PC-3 (cell line): ENCODE measurements at regions not wholly inside any gene's neighbourhood (a gene's known extent, or its start where the extent isn't known, plus 50 kb on each side); places are given as distances from the start of the nearest gene placed in this dataset.
A peak's percentile ranks its signal among the peaks of the same experiment; 100 is the strongest.

ENCODE experiments used
- ATAC-seq: fragments of 200-7000 bp; cut with Tn5 transposase; 2 replicates; pipeline ENCODE4 v1.9.1; 2020; ENCODE audit warnings: mild to moderate bottlenecking, moderate library complexity
- BruUV-seq: library from RNA; stranded (reverse); fragments of 400-500 nt; replicated peaks from 2 replicates; lab custom pipeline; 2021; lab: Mats Ljungman, UMichigan
- CTCF ChIA-PET: fragments of 300-600 bp; sonication (Branson Sonifier 250); formaldehyde crosslinking; loops from one replicate; lab custom pipeline; 2022; ENCODE audit warnings: antibody characterized with exemption; lab: Charles Lee
- POLR2A ChIA-PET: fragments of 300-600 bp; sonication (Branson Sonifier 250); formaldehyde crosslinking; loops from one replicate; lab custom pipeline; 2022; ENCODE audit warnings: antibody characterized with exemption; ENCODE audit not compliant: unreplicated experiment; lab: Charles Lee
- DNase-seq: peaks from one replicate; pipeline ENCODE4 v3.0.0-alpha.2; 2015
- H2AFZ ChIP-seq: fragments of 300-600 bp; sonication (generic); 2 replicates; pipeline ENCODE4 v1.6.0; 2016; ENCODE audit warnings: antibody characterized with exemption, low read length
- H3F3A ChIP-seq: fragments of 300-600 bp; sonication (generic); one replicate; pipeline ENCODE4 v1.6.0; 2017; ENCODE audit warnings: antibody characterized with exemption, low read length, control low read depth, mild to moderate bottlenecking; ENCODE audit not compliant: unreplicated experiment
- H3K27ac ChIP-seq: fragments of 300-600 bp; sonication (generic); 2 replicates; pipeline ENCODE4 v1.5.1; 2016; ENCODE audit warnings: mild to moderate bottlenecking, low read length
- H3K27me3 ChIP-seq: fragments of 300-600 bp; sonication (generic); 2 replicates; pipeline ENCODE4 v1.6.1; 2016; ENCODE audit warnings: low read length, mixed read lengths
- H3K36me3 ChIP-seq: fragments of 300-600 bp; sonication (generic); 2 replicates; pipeline ENCODE4 v1.6.1; 2016; ENCODE audit warnings: low read depth, mixed run types, low read length, mixed read lengths
- H3K4me1 ChIP-seq: fragments of 300-600 bp; sonication (generic); 2 replicates; pipeline ENCODE4 v1.5.1; 2016; ENCODE audit warnings: low read length; ENCODE audit not compliant: insufficient read depth
- H3K4me2 ChIP-seq: fragments of 300-600 bp; sonication (generic); 2 replicates; pipeline ENCODE4 v1.6.0; 2016; ENCODE audit warnings: low read length
- H3K4me3 ChIP-seq: fragments of 300-600 bp; sonication (generic); 2 replicates; pipeline ENCODE4 v1.5.1; 2016; ENCODE audit warnings: mild to moderate bottlenecking, low read length, mixed read lengths
- H3K79me2 ChIP-seq: fragments of 300-600 bp; sonication (generic); 2 replicates; pipeline ENCODE4 v1.6.1; 2017; ENCODE audit warnings: low read length, mixed read lengths
- H3K9ac ChIP-seq: fragments of 300-600 bp; sonication (generic); 2 replicates; pipeline ENCODE4 v1.6.0; 2016; ENCODE audit warnings: mild to moderate bottlenecking, low read length
- H3K9me2 ChIP-seq: fragments of 300-600 bp; sonication (generic); replicated peaks from 2 replicates; pipeline ENCODE4 v1.6.1; 2016; ENCODE audit warnings: mixed run types, low read length, mixed read lengths
- H3K9me3 ChIP-seq: fragments of 300-600 bp; sonication (generic); 2 replicates; pipeline ENCODE4 v1.6.1; 2016; ENCODE audit warnings: low read length, mixed read lengths
- H4K20me1 ChIP-seq: fragments of 300-600 bp; sonication (generic); 2 replicates; pipeline ENCODE4 v1.6.1; 2016; ENCODE audit warnings: low read length, mixed read lengths
- CTCF ChIP-seq: fragments of 300-600 bp; sonication (generic); conservative IDR thresholded peaks from 2 replicates; pipeline ENCODE4 v1.5.1; 2017; ENCODE audit warnings: antibody characterized with exemption, low read depth, mild to moderate bottlenecking, low read length
- EZH2 ChIP-seq: fragments of 300-600 bp; sonication (generic); IDR thresholded peaks from one replicate; pipeline ENCODE4 v1.6.1; 2017; ENCODE audit warnings: antibody characterized with exemption, mild to moderate bottlenecking, low read length; ENCODE audit not compliant: unreplicated experiment
- EZH2phosphoT487 ChIP-seq: fragments of 300-600 bp; sonication (generic); IDR thresholded peaks from 2 replicates; pipeline ENCODE4 v1.6.1; 2018; ENCODE audit warnings: mild to moderate bottlenecking, antibody characterized with exemption, low read length, borderline replicate concordance
- intact Hi-C: fragments of 100-400 bp; cut with micrococcal nuclease; formaldehyde crosslinking; loops from 2 replicates; pipeline ENCODE4 v1.9.0; 2023

- BruUV-seq, result no TSS peak
- H3K27me3 ChIP-seq, result no peaks in the 10 kb centered on the region
- ChIA-PET CTCF (no interaction called here), POLR2A (no interaction called here)
- DNase-seq (no peak), ATAC-seq (no peak)
- intact Hi-C loops, result no loop called here
- H4K20me1 ChIP-seq, result no peaks in the 10 kb centered on the region
- no peak overlapping the region for H3K27ac ChIP-seq
- no peak overlapping the region for H2AFZ ChIP-seq
- no peaks in the 10 kb centered on the region for H3K36me3 ChIP-seq
- H3K79me2 ChIP-seq, result no peaks in the 10 kb centered on the region
- H3K4me1 ChIP-seq, result 0 out of 2 replicates have a peak, but pooled peaks cover 2% of the 10 kb centered on the region
- no peaks in the 10 kb centered on the region for H3K9me2 ChIP-seq
- no peak overlapping the region for H3K4me2 ChIP-seq
- H3F3A ChIP-seq, result no peaks in the 10 kb centered on the region
- TF ChIP-seq CTCF (no peak), EZH2 (no peak), EZH2phosphoT487 (no peak)
- no peak overlapping the region for H3K4me3 ChIP-seq
- no peaks in the 10 kb centered on the region for H3K9me3 ChIP-seq
- no peak overlapping the region for H3K9ac ChIP-seq
Observed at GRCh38 chr9:80326105-80326504, 754.3 kb downstream of the TLE4 start.

DNA sequence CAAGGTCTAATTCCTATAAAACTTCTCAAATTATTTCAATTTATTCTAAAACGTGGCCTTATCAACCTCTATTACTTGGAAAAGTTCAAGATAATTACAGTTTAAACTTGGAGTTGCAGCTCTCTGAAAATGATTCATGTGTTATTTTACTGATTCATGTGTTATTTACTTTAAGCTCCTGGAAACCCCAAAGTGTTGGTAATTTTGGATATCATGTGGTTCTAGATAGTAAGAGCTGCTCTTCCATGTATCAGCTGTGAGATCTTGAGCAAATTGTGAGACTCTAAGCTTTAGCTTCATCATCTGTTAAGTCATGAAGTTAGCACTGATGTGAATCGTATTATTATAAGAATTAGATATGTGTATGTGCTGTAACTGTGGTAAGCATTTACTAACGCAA, 749.2 kb downstream of the TLE4 start:
- H3K36me3 ChIP-seq, result no peaks in the 10 kb centered on the region
- H3K9ac ChIP-seq, result no peak overlapping the region
- DNase-seq (peak; percentile 48), ATAC-seq (0 out of 2 replicates have a peak, but pooled peaks have one; percentile 20)
- CTCF ChIA-PET, result no interaction called here
- H2AFZ ChIP-seq, result no peak overlapping the region
- H3F3A ChIP-seq, result no peaks in the 10 kb centered on the region
- POLR2A ChIA-PET, result no interaction called here
- no peak for TF ChIP-seq EZH2
- no peak for TF ChIP-seq CTCF
- TF ChIP-seq EZH2phosphoT487, result no peak
- no peaks in the 10 kb centered on the region for H4K20me1 ChIP-seq
- H3K9me2 ChIP-seq, result no peaks in the 10 kb centered on the region
- H3K27ac ChIP-seq, result no peak overlapping the region
- no peak overlapping the region for H3K4me3 ChIP-seq
- no peaks in the 10 kb centered on the region for H3K9me3 ChIP-seq
- intact Hi-C loops, result no loop called here
- 0 out of 2 replicates have a peak, but pooled peaks cover 4% of the 10 kb centered on the region for H3K4me1 ChIP-seq
- H3K79me2 ChIP-seq, result no peaks in the 10 kb centered on the region
- peak overlapping the region; percentile 11; the same call in 1 of the 2 replicates for H3K4me2 ChIP-seq
- no peaks in the 10 kb centered on the region for H3K27me3 ChIP-seq
- no TSS peak for BruUV-seq

- BruUV-seq, result no TSS peak
- ChIA-PET CTCF (no interaction called here), POLR2A (no interaction called here)
- Histone ChIP-seq H3K9me2 (no peaks in the 10 kb centered on the region), H3K4me3 (no peak overlapping the region), H3K4me2 (peak overlapping the region; percentile 11; the same call in 1 of the 2 replicates), H2AFZ (no peak overlapping the region), H3K4me1 (0 out of 2 replicates have a peak, but pooled peaks cover 4% of the 10 kb centered on the region), H3F3A (no peaks in the 10 kb centered on the region), H3K79me2 (no peaks in the 10 kb centered on the region), H3K36me3 (no peaks in the 10 kb centered on the region), H3K27me3 (no peaks in the 10 kb centered on the region), H3K9ac (no peak overlapping the region), H4K20me1 (no peaks in the 10 kb centered on the region), H3K9me3 (no peaks in the 10 kb centered on the region), H3K27ac (no peak overlapping the region)
- ATAC-seq (no peak), DNase-seq (no peak)
- intact Hi-C loops, result no loop called here
- TF ChIP-seq EZH2, result no peak
Observed at GRCh38 chr9:80320480-80320879, 748.7 kb downstream of the TLE4 start.
